Heart right ventricle (tissue), 16 donors: ENCODE measurements at regions not wholly inside any gene's neighbourhood (a gene's known extent, or its start where the extent isn't known, plus 50 kb on each side); places are given as distances from the start of the nearest gene placed in this dataset.

Experiments used
- ATAC-seq, 8 donors: fragments of 200-7000 bp; cut with Tn5 transposase; one replicate each; pipeline ENCODE4 v1.9.1; 2020; ENCODE audit warnings: mild to moderate bottlenecking in 8 of 8, moderate library complexity in 8 of 8, moderate number of reproducible peaks in 1 of 8
- DNase-seq, 2 donors: peaks; one replicate each; pipeline ENCODE4 v3.0.0-alpha.2; 2020
- H3K27ac ChIP-seq, 10 donors: fragments of 200-600 bp; sonication (generic) in 2 of 10; one replicate each; pipeline versions ENCODE4 v1.5.0 to v1.8.0; 2020 to 2022; ENCODE audit warnings: mild to moderate bottlenecking in 3 of 10
- H3K27me3 ChIP-seq, 7 donors: fragments of 200-600 bp; one replicate each; pipeline ENCODE4 v1.8.0; 2021 to 2022; ENCODE audit warnings: mild to moderate bottlenecking in 2 of 7
- H3K36me3 ChIP-seq, 9 donors: fragments of 200-600 bp; sonication (generic) in 1 of 9; one replicate each; pipeline versions ENCODE4 v1.5.0 to v1.8.0; 2020 to 2022; ENCODE audit warnings: mild to moderate bottlenecking in 2 of 9
- H3K4me1 ChIP-seq, 9 donors: fragments of 200-600 bp; sonication (generic) in 1 of 9; one replicate each; pipeline versions ENCODE4 v1.5.0 to v1.8.0; 2020 to 2022; ENCODE audit warnings: mild to moderate bottlenecking in 4 of 9
- H3K4me3 ChIP-seq, 10 donors: fragments of 200-600 bp; sonication (generic) in 2 of 10; one replicate each; pipeline versions ENCODE4 v1.5.0 to v1.8.0; 2020 to 2022; ENCODE audit warnings: mild to moderate bottlenecking in 7 of 10, moderate library complexity in 2 of 10
- H3K9me3 ChIP-seq, 11 donors: fragments of 200-600 bp in 10 of 11; sonication (generic) in 2 of 11; one replicate each; pipeline versions ENCODE4 v1.5.0 to v1.8.0; 2013 to 2022; ENCODE audit warnings: mild to moderate bottlenecking in 2 of 11, control low read depth in 1 of 11, moderate library complexity in 1 of 11
- CTCF ChIP-seq, 9 donors: fragments of 200-600 bp; sonication (generic) in 2 of 9; IDR thresholded peaks; one replicate each; pipeline versions ENCODE4 v1.5.0 to v1.8.0; 2021 to 2022; ENCODE audit warnings: antibody characterized with exemption in 9 of 9, mild to moderate bottlenecking in 5 of 9, moderate library complexity in 1 of 9
- WGBS, 2 donors: extraction: QIAGEN DNeasy Blood & Tissue Kit; methylation state at CpG; one replicate each; pipeline ENCODE4 v1.1.7; 2013; ENCODE audit warnings: inconsistent platforms in 1 of 2; 5-methylcytosine and 5-hydroxymethylcytosine counted together
- intact Hi-C, 10 donors: fragments of 100-400 bp; cut with DNase I; formaldehyde crosslinking; loops; one replicate each; pipeline versions ENCODE4 v1.11.1 to v1.14.2; 2022
- donor health status: Arrhythmogenic right ventricular cardiomyopathy.
- donor health status: ischemic (EF 13 %, LVEDD 7.1; RV severe dilation, severe dysfunction).
- donor health status: healthy with polysubstance abuse.
- donor health status: DM: no; HTN: yes; CAD: no.
- donor health status: DM: no; HTN: no; CAD: no.
- donor health status: ischemic (EF 25% LVEDD 6.9; RV normal size, moderate dysfunction).
- donor health status: ischemic (EF 25% LVEDD 5.7; RV mildly dilated, moderate dysfunction).
- donor health status: healthy.
- donor health status: DM: yes; HTN: yes; CAD: no.
- donor health status: Ischemic cardiomyopathy.
- donor health status: ischemic (EF 35%, LVEDD 5.7; RV mildly dilated, moderate dysfunction).
- donor health status: nonischemic (EF 11% LVEDD 7.7; RV severe dilation, severe dysfunction).
- donor health status: DM: yes; HTN: yes; CAD: no.
- donor health status: PGD.
- donor health status: ischemic (EF 29% LVEDD 5.4; RV normal size, mild dysfunction).
- donor health status: nonischemic (EF 23%, LVEDD 6.1; RV moderate dilation, normal function).

- ATAC-seq = no peak
- no peak overlapping the region for H3K4me3 ChIP-seq
- DNase-seq = no peak
- H3K4me1 ChIP-seq = no peaks in the 10 kb centered on the region
- H3K27me3 ChIP-seq = peaks cover 0 to 36% (median 7%) of the 10 kb centered on the region in 7 donors
- WGBS, 2 donors = 82 to 83% methylated on average over 32 of the region's 32 CpGs
- no peak for TF ChIP-seq CTCF (IDR thresholded peaks at IDR 0.05)
- intact Hi-C loops = no loop called here
- H3K9me3 ChIP-seq = no peaks in the 10 kb centered on the region
- H3K27ac ChIP-seq = no peak overlapping the region
- no peaks in the 10 kb centered on the region for H3K36me3 ChIP-seq
Measured at GRCh38 chr22:48756146-48757111, 1071.2 kb downstream of the BRD1 start.

GRCh38 chr22:48755059-48755949 lies 1072.4 kb downstream of the BRD1 start:
- Histone ChIP-seq H3K4me1 (no peaks in the 10 kb centered on the region), H3K4me3 (no peak overlapping the region), H3K9me3 (no peaks in the 10 kb centered on the region), H3K36me3 (no peaks in the 10 kb centered on the region), H3K27ac (no peak overlapping the region), H3K27me3 (peaks cover 0 to 36% (median 7%) of the 10 kb centered on the region in 7 donors)
- ATAC-seq = peak in 1 of 8 donors; percentile 14
- no peak for TF ChIP-seq CTCF (IDR thresholded peaks at IDR 0.05)
- DNase-seq = no peak
- WGBS, 2 donors = 87 to 88% methylated on average over 18 to 19 of the region's 19 CpGs
- intact Hi-C loops = no loop called here

- no peak for ATAC-seq
- Histone ChIP-seq H3K9me3 (no peaks in the 10 kb centered on the region), H3K36me3 (no peaks in the 10 kb centered on the region), H3K4me3 (no peak overlapping the region), H3K4me1 (no peaks in the 10 kb centered on the region), H3K27me3 (peaks cover 0 to 36% (median 7%) of the 10 kb centered on the region in 7 donors), H3K27ac (no peak overlapping the region)
- no peak for TF ChIP-seq CTCF (IDR thresholded peaks at IDR 0.05)
- intact Hi-C loops = no loop called here
- no peak for DNase-seq
- 86 to 89% methylated on average over 10 of the region's 10 CpGs for WGBS, 2 donors
Measured at GRCh38 chr22:48754611-48755058, 1073.0 kb downstream of the BRD1 start.
